ENCODE measurements at regions not wholly inside any gene's neighbourhood (a gene's known extent, or its start where the extent isn't known, plus 50 kb on each side); places are given as distances from the start of the nearest gene placed in this dataset.

- Histone ChIP-seq H3K27ac (no peak overlapping the region), H3K27me3 (ENCODE audit: insufficient read depth, low read depth, severe bottlenecking) (no peaks in the 10 kb centered on the region), H3K36me3 (no peaks in the 10 kb centered on the region), H3K9me3 (ENCODE audit: severe bottlenecking) (no peaks in the 10 kb centered on the region), H3K4me3 (ENCODE audit: low read depth, low read length) (no peak overlapping the region)
- DNase-seq: no peak
- TF ChIP-seq CTCF (IDR thresholded peaks at IDR 0.05; ENCODE audit: low read depth, low read length): no peak
These were observed 648.8 kb upstream of the COBL start for GRCh38 chr7:51965454-51965853.

GRCh38 chr7:51961804-51962203 is 645.2 kb upstream of the COBL start:
- no peaks in the 10 kb centered on the region for H3K27me3 ChIP-seq (ENCODE audit: insufficient read depth, low read depth, severe bottlenecking)
- no peak overlapping the region for H3K27ac ChIP-seq
- TF ChIP-seq CTCF (IDR thresholded peaks at IDR 0.05; ENCODE audit: low read depth, low read length): no peak
- no peaks in the 10 kb centered on the region for H3K9me3 ChIP-seq (ENCODE audit: severe bottlenecking)
- DNase-seq: no peak
- H3K4me3 ChIP-seq (ENCODE audit: low read depth, low read length): no peak overlapping the region
- H3K36me3 ChIP-seq: no peaks in the 10 kb centered on the region

- Histone ChIP-seq H3K27ac (no peak overlapping the region), H3K4me3 (ENCODE audit: low read depth, low read length) (no peak overlapping the region), H3K9me3 (ENCODE audit: severe bottlenecking) (no peaks in the 10 kb centered on the region), H3K36me3 (no peaks in the 10 kb centered on the region), H3K27me3 (ENCODE audit: insufficient read depth, low read depth, severe bottlenecking) (no peaks in the 10 kb centered on the region)
- no peak for DNase-seq
- TF ChIP-seq CTCF (IDR thresholded peaks at IDR 0.05; ENCODE audit: low read depth, low read length): no peak
These were observed 634.2 kb upstream of the COBL start for GRCh38 chr7:51950813-51951212.

GRCh38 chr7:51949726-51950644 is 633.4 kb upstream of the COBL start:
- Histone ChIP-seq H3K9me3 (ENCODE audit: severe bottlenecking) (no peaks in the 10 kb centered on the region), H3K36me3 (no peaks in the 10 kb centered on the region), H3K27me3 (ENCODE audit: insufficient read depth, low read depth, severe bottlenecking) (no peaks in the 10 kb centered on the region), H3K27ac (no peak overlapping the region), H3K4me3 (ENCODE audit: low read depth, low read length) (no peak overlapping the region)
- no peak for TF ChIP-seq CTCF (IDR thresholded peaks at IDR 0.05; ENCODE audit: low read depth, low read length)
- no peak for DNase-seq

- H3K4me3 ChIP-seq (ENCODE audit: low read depth, low read length): no peak overlapping the region
- H3K27ac ChIP-seq: no peak overlapping the region
- no peaks in the 10 kb centered on the region for H3K36me3 ChIP-seq
- no peak for TF ChIP-seq CTCF (IDR thresholded peaks at IDR 0.05; ENCODE audit: low read depth, low read length)
- no peak for DNase-seq
- H3K9me3 ChIP-seq (ENCODE audit: severe bottlenecking): no peaks in the 10 kb centered on the region
- no peaks in the 10 kb centered on the region for H3K27me3 ChIP-seq (ENCODE audit: insufficient read depth, low read depth, severe bottlenecking)
These were observed 614.2 kb upstream of the COBL start for GRCh38 chr7:51930834-51931233.

Measured in WERI-Rb-1 (cell line).